ENCODE measurements at regions not wholly inside any gene's neighbourhood (a gene's known extent, or its start where the extent isn't known, plus 50 kb on each side); places are given as distances from the start of the nearest gene placed in this dataset.
"Not testable (repeated sequence)": the region's sequence is repeated elsewhere in the genome, so short reads cannot be mapped to it uniquely, and the experiment has no call there.

GRCh38 chr2:84065857-84066256, 393.2 kb downstream of the SUCLG1 start:
- Histone ChIP-seq H3K9ac (ENCODE audit: insufficient read depth in 1 of 2, low read length in 2 of 2) (no peak overlapping the region), H3K9me3 (ENCODE audit: control insufficient read depth in 4 of 4, insufficient read depth in 3 of 4, low read length in 3 of 4) (no peaks in the 10 kb centered on the region), H3K4me3 (no peak overlapping the region), H3K27ac (ENCODE audit: low read depth in 1 of 2, low read length in 1 of 2) (no peak overlapping the region), H3K36me3 (ENCODE audit: control insufficient read depth in 4 of 4, insufficient read depth in 4 of 4, low read length in 4 of 4) (no peaks in the 10 kb centered on the region), H3K27me3 (ENCODE audit: control insufficient read depth in 3 of 3, insufficient read depth in 3 of 3, low read length in 2 of 3) (no peaks in the 10 kb centered on the region), H3K4me1 (ENCODE audit: control insufficient read depth in 5 of 5, insufficient read depth in 5 of 5, low read length in 5 of 5) (no peaks in the 10 kb centered on the region)
- DNase-seq (no peak), ATAC-seq (ENCODE audit: insufficient read depth, low FRiP score) (no peak)
- no peak for TF ChIP-seq CTCF (IDR thresholded peaks at IDR 0.05; ENCODE audit: control extremely low read depth, extremely low read depth)

GRCh38 chr2:84057917-84058560, 401.0 kb downstream of the SUCLG1 start:
- H3K4me3 ChIP-seq: no peak overlapping the region
- no peaks in the 10 kb centered on the region for H3K4me1 ChIP-seq (ENCODE audit: control insufficient read depth in 5 of 5, insufficient read depth in 5 of 5, low read length in 5 of 5)
- no peak overlapping the region for H3K9ac ChIP-seq (ENCODE audit: insufficient read depth in 1 of 2, low read length in 2 of 2)
- 92% methylated on average over 4 of the region's 4 CpGs for WGBS, 2 donors
- no peaks in the 10 kb centered on the region for H3K27me3 ChIP-seq (ENCODE audit: control insufficient read depth in 3 of 3, insufficient read depth in 3 of 3, low read length in 2 of 3)
- ATAC-seq (ENCODE audit: insufficient read depth, low FRiP score) (no peak), DNase-seq (no peak)
- no peak overlapping the region for H3K27ac ChIP-seq (ENCODE audit: low read depth in 1 of 2, low read length in 1 of 2)
- H3K9me3 ChIP-seq (ENCODE audit: control insufficient read depth in 4 of 4, insufficient read depth in 3 of 4, low read length in 3 of 4): no peaks in the 10 kb centered on the region
- TF ChIP-seq CTCF (IDR thresholded peaks at IDR 0.05; ENCODE audit: control extremely low read depth, extremely low read depth): no peak
- no peaks in the 10 kb centered on the region for H3K36me3 ChIP-seq (ENCODE audit: control insufficient read depth in 4 of 4, insufficient read depth in 4 of 4, low read length in 4 of 4)

- WGBS, 2 donors: 46 to 52% methylated on average over 1 of the region's 1 CpG
- no peak for TF ChIP-seq CTCF (IDR thresholded peaks at IDR 0.05; ENCODE audit: control extremely low read depth, extremely low read depth)
- ATAC-seq (ENCODE audit: insufficient read depth, low FRiP score): no peak
- H3K4me3 ChIP-seq: no peak overlapping the region
- no peak overlapping the region for H3K9ac ChIP-seq (ENCODE audit: insufficient read depth in 1 of 2, low read length in 2 of 2)
- H3K27ac ChIP-seq (ENCODE audit: low read depth in 1 of 2, low read length in 1 of 2): no peak overlapping the region
- no peaks in the 10 kb centered on the region for H3K27me3 ChIP-seq (ENCODE audit: control insufficient read depth in 3 of 3, insufficient read depth in 3 of 3, low read length in 2 of 3)
- H3K9me3 ChIP-seq (ENCODE audit: control insufficient read depth in 4 of 4, insufficient read depth in 3 of 4, low read length in 3 of 4): no peaks in the 10 kb centered on the region
- no peaks in the 10 kb centered on the region for H3K4me1 ChIP-seq (ENCODE audit: control insufficient read depth in 5 of 5, insufficient read depth in 5 of 5, low read length in 5 of 5)
- H3K36me3 ChIP-seq (ENCODE audit: control insufficient read depth in 4 of 4, insufficient read depth in 4 of 4, low read length in 4 of 4): no peaks in the 10 kb centered on the region
- no peak for DNase-seq
These were observed 403.3 kb downstream of the SUCLG1 start for GRCh38 chr2:84055816-84056215.

- not testable (repeated sequence) for H3K27me3 ChIP-seq (ENCODE audit: control insufficient read depth in 3 of 3, insufficient read depth in 3 of 3, low read length in 2 of 3); H3K9ac ChIP-seq (ENCODE audit: insufficient read depth in 1 of 2, low read length in 2 of 2); H3K4me1 ChIP-seq (ENCODE audit: control insufficient read depth in 5 of 5, insufficient read depth in 5 of 5, low read length in 5 of 5); ATAC-seq (ENCODE audit: insufficient read depth, low FRiP score); H3K4me3 ChIP-seq; H3K27ac ChIP-seq (ENCODE audit: low read depth in 1 of 2, low read length in 1 of 2); DNase-seq; H3K36me3 ChIP-seq (ENCODE audit: control insufficient read depth in 4 of 4, insufficient read depth in 4 of 4, low read length in 4 of 4); H3K9me3 ChIP-seq (ENCODE audit: control insufficient read depth in 4 of 4, insufficient read depth in 3 of 4, low read length in 3 of 4)
- WGBS, 2 donors: 74 to 87% methylated on average over 1 of the region's 1 CpG
These were observed 404.5 kb downstream of the SUCLG1 start for GRCh38 chr2:84054577-84054976.
